ENCODE measurements at regions not wholly inside any gene's neighbourhood (a gene's known extent, or its start where the extent isn't known, plus 50 kb on each side); places are given as distances from the start of the nearest gene placed in this dataset.

- H3K9me3 Mint-ChIP-seq, result no peaks in the 10 kb centered on the region
- no peaks in the 10 kb centered on the region for H3K4me1 Mint-ChIP-seq (ENCODE audit: low read depth)
- no peak overlapping the region for H3K4me3 Mint-ChIP-seq
- no peak for DNase-seq
- no peaks in the 10 kb centered on the region for H3K36me3 Mint-ChIP-seq (ENCODE audit: low read depth)
- peaks cover 33% of the 10 kb centered on the region for H3K27me3 Mint-ChIP-seq
- H3K27ac Mint-ChIP-seq, result no peak overlapping the region
Observed at GRCh38 chr14:61203081-61203753, 77.9 kb downstream of the TMEM30B start.

- Mint-ChIP-seq H3K4me3 (no peak overlapping the region), H3K9me3 (no peaks in the 10 kb centered on the region), H3K36me3 (ENCODE audit: low read depth) (no peaks in the 10 kb centered on the region), H3K27ac (no peak overlapping the region), H3K4me1 (ENCODE audit: low read depth) (no peaks in the 10 kb centered on the region), H3K27me3 (peaks cover 42% of the 10 kb centered on the region)
- DNase-seq, result no peak
Observed at GRCh38 chr14:61202124-61202523, 79.0 kb downstream of the TMEM30B start.

GRCh38 chr14:61201171-61201570 lies 80.0 kb downstream of the TMEM30B start:
- no peak overlapping the region for H3K4me3 Mint-ChIP-seq
- no peaks in the 10 kb centered on the region for H3K9me3 Mint-ChIP-seq
- peaks cover 48% of the 10 kb centered on the region for H3K27me3 Mint-ChIP-seq
- no peak overlapping the region for H3K27ac Mint-ChIP-seq
- H3K4me1 Mint-ChIP-seq (ENCODE audit: low read depth), result no peaks in the 10 kb centered on the region
- H3K36me3 Mint-ChIP-seq (ENCODE audit: low read depth), result no peaks in the 10 kb centered on the region
- no peak for DNase-seq

GRCh38 chr14:61197416-61197815 lies 83.7 kb downstream of the TMEM30B start:
- Mint-ChIP-seq H3K27me3 (peaks cover 55% of the 10 kb centered on the region), H3K4me1 (ENCODE audit: low read depth) (no peaks in the 10 kb centered on the region), H3K36me3 (ENCODE audit: low read depth) (no peaks in the 10 kb centered on the region), H3K9me3 (no peaks in the 10 kb centered on the region), H3K27ac (no peak overlapping the region), H3K4me3 (no peak overlapping the region)
- no peak for DNase-seq

GRCh38 chr14:61196792-61197191 lies 84.3 kb downstream of the TMEM30B start:
- H3K36me3 Mint-ChIP-seq (ENCODE audit: low read depth), result no peaks in the 10 kb centered on the region
- no peaks in the 10 kb centered on the region for H3K4me1 Mint-ChIP-seq (ENCODE audit: low read depth)
- H3K9me3 Mint-ChIP-seq, result no peaks in the 10 kb centered on the region
- no peak for DNase-seq
- H3K4me3 Mint-ChIP-seq, result no peak overlapping the region
- peaks cover 54% of the 10 kb centered on the region for H3K27me3 Mint-ChIP-seq
- no peak overlapping the region for H3K27ac Mint-ChIP-seq

- Mint-ChIP-seq H3K4me3 (no peak overlapping the region), H3K27me3 (peaks cover 57% of the 10 kb centered on the region), H3K4me1 (ENCODE audit: low read depth) (no peaks in the 10 kb centered on the region), H3K27ac (no peak overlapping the region), H3K9me3 (no peaks in the 10 kb centered on the region), H3K36me3 (ENCODE audit: low read depth) (no peaks in the 10 kb centered on the region)
- DNase-seq, result no peak
Observed at GRCh38 chr14:61196034-61196433, 85.1 kb downstream of the TMEM30B start.

GRCh38 chr14:61193476-61193875 lies 87.7 kb downstream of the TMEM30B start:
- no peak for DNase-seq
- Mint-ChIP-seq H3K36me3 (ENCODE audit: low read depth) (no peaks in the 10 kb centered on the region), H3K9me3 (no peaks in the 10 kb centered on the region), H3K27ac (no peak overlapping the region), H3K4me1 (ENCODE audit: low read depth) (peaks cover 8% of the 10 kb centered on the region), H3K4me3 (no peak overlapping the region), H3K27me3 (peaks cover 64% of the 10 kb centered on the region)

GRCh38 chr14:61192989-61193388 lies 88.1 kb downstream of the TMEM30B start:
- no peak overlapping the region for H3K4me3 Mint-ChIP-seq
- H3K9me3 Mint-ChIP-seq, result no peaks in the 10 kb centered on the region
- no peaks in the 10 kb centered on the region for H3K36me3 Mint-ChIP-seq (ENCODE audit: low read depth)
- no peak for DNase-seq
- H3K27me3 Mint-ChIP-seq, result peaks cover 61% of the 10 kb centered on the region
- no peak overlapping the region for H3K27ac Mint-ChIP-seq
- peaks cover 8% of the 10 kb centered on the region for H3K4me1 Mint-ChIP-seq (ENCODE audit: low read depth)

GRCh38 chr14:61191733-61192132 lies 89.4 kb downstream of the TMEM30B start:
- no peak overlapping the region for H3K27ac Mint-ChIP-seq
- no peaks in the 10 kb centered on the region for H3K36me3 Mint-ChIP-seq (ENCODE audit: low read depth)
- H3K9me3 Mint-ChIP-seq, result no peaks in the 10 kb centered on the region
- no peak for DNase-seq
- H3K27me3 Mint-ChIP-seq, result peaks cover 63% of the 10 kb centered on the region
- H3K4me3 Mint-ChIP-seq, result no peak overlapping the region
- H3K4me1 Mint-ChIP-seq (ENCODE audit: low read depth), result peaks cover 8% of the 10 kb centered on the region

GRCh38 chr14:61190341-61190740 lies 90.8 kb downstream of the TMEM30B start:
- peaks cover 8% of the 10 kb centered on the region for H3K4me1 Mint-ChIP-seq (ENCODE audit: low read depth)
- H3K9me3 Mint-ChIP-seq, result no peaks in the 10 kb centered on the region
- H3K36me3 Mint-ChIP-seq (ENCODE audit: low read depth), result no peaks in the 10 kb centered on the region
- DNase-seq, result no peak
- no peak overlapping the region for H3K27ac Mint-ChIP-seq
- peaks cover 69% of the 10 kb centered on the region for H3K27me3 Mint-ChIP-seq
- H3K4me3 Mint-ChIP-seq, result no peak overlapping the region

- DNase-seq, result peak; percentile 50
Observed at GRCh38 chr14:61188978-61189808, 91.9 kb downstream of the TMEM30B start.

GRCh38 chr14:61188196-61188595 lies 92.9 kb downstream of the TMEM30B start:
- Mint-ChIP-seq H3K4me1 (ENCODE audit: low read depth) (peaks cover 19% of the 10 kb centered on the region), H3K27ac (no peak overlapping the region), H3K36me3 (ENCODE audit: low read depth) (no peaks in the 10 kb centered on the region), H3K27me3 (peaks cover 75% of the 10 kb centered on the region), H3K9me3 (no peaks in the 10 kb centered on the region), H3K4me3 (no peak overlapping the region)
- no peak for DNase-seq

More at GRCh38 chr14:61188978-61189808, 91.9 kb downstream of the TMEM30B start:
- Mint-ChIP-seq H3K4me3 (peak overlapping the region; percentile 65), H3K4me1 (ENCODE audit: low read depth) (peaks cover 10% of the 10 kb centered on the region), H3K9me3 (no peaks in the 10 kb centered on the region), H3K36me3 (ENCODE audit: low read depth) (no peaks in the 10 kb centered on the region), H3K27ac (no peak overlapping the region), H3K27me3 (peaks cover 75% of the 10 kb centered on the region)

- Mint-ChIP-seq H3K36me3 (ENCODE audit: low read depth) (no peaks in the 10 kb centered on the region), H3K27me3 (peaks cover 70% of the 10 kb centered on the region), H3K9me3 (no peaks in the 10 kb centered on the region), H3K4me1 (ENCODE audit: low read depth) (peaks cover 21% of the 10 kb centered on the region), H3K4me3 (no peak overlapping the region), H3K27ac (no peak overlapping the region)
- no peak for DNase-seq
Observed at GRCh38 chr14:61187196-61187905, 93.8 kb downstream of the TMEM30B start.

- Mint-ChIP-seq H3K9me3 (no peaks in the 10 kb centered on the region), H3K27ac (no peak overlapping the region), H3K4me1 (ENCODE audit: low read depth) (peaks cover 21% of the 10 kb centered on the region), H3K36me3 (ENCODE audit: low read depth) (no peaks in the 10 kb centered on the region), H3K27me3 (peaks cover 63% of the 10 kb centered on the region), H3K4me3 (no peak overlapping the region)
- DNase-seq, result no peak
Observed at GRCh38 chr14:61186341-61187195, 94.6 kb downstream of the TMEM30B start.

Data from activated T-cell treated with anti-CD3 and anti-CD28 coated beads, Interleukin-2, amount 50 U/mL, for 24 hours (primary cell).